ENCODE measurements at regions not wholly inside any gene's neighbourhood (a gene's known extent, or its start where the extent isn't known, plus 50 kb on each side); places are given as distances from the start of the nearest gene placed in this dataset.

DNA sequence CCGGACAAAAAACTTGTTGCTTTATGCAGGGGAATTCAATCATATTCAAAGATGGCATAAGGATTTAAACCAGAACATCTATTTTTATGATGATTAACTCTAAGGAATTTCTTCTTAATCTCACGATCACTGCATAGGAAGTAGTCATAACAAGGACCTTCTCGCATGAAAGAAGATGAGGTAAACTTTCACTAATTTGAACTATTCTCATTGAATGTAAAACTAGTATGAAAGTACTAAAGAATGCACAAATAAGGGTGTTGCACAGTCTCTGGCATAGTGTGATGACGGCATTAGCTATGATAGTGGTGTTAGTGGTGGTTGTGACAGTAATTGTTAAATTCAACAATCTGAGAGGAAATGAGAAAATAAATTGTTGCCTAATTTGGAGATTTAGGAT lies 280.0 kb downstream of the SLC6A15 start:
- TF ChIP-seq POLR2AphosphoS5 (IDR thresholded peaks at IDR 0.05; ENCODE audit: borderline replicate concordance, low read depth, low read length) (no peak), EZH2 (IDR thresholded peaks at IDR 0.05) (no peak), FOXP2 (optimal IDR thresholded peaks at IDR 0.05; ENCODE audit: control extremely low read depth, extremely low read length, insufficient read depth) (no peak)
